Esophagus muscularis mucosa (tissue), 4 donors: ENCODE measurements at regions not wholly inside any gene's neighbourhood (a gene's known extent, or its start where the extent isn't known, plus 50 kb on each side); places are given as distances from the start of the nearest gene placed in this dataset.

Source experiments
- DNase-seq: peaks from one replicate; pipeline ENCODE4 v3.0.0-alpha.2; 2017; ENCODE audit errors: extremely low spot score
- H3K27ac ChIP-seq, 4 donors: fragments of 200-600 bp; sonication (generic); replicated peaks in 1 of 4; 1 replicate in 3 of 4; 2 replicates in 1 of 4; pipeline ENCODE4 v1.5.1; 2016 to 2019; ENCODE audit warnings: mild to moderate bottlenecking in 1 of 4
- H3K27me3 ChIP-seq, 4 donors: fragments of 200-600 bp; sonication (generic); one replicate each; pipeline versions ENCODE4 v1.5.1 to v1.6.0; 2016 to 2019
- H3K36me3 ChIP-seq, 4 donors: fragments of 200-600 bp; sonication (generic); one replicate each; pipeline ENCODE4 v1.5.1; 2016 to 2019
- H3K4me1 ChIP-seq, 4 donors: fragments of 200-600 bp; sonication (generic); one replicate each; pipeline ENCODE4 v1.5.1; 2016 to 2019
- H3K4me3 ChIP-seq, 4 donors: fragments of 200-600 bp; sonication (generic); 1 replicate in 2 of 4; 2 replicates in 2 of 4; pipeline ENCODE4 v1.5.1; 2016 to 2019; ENCODE audit warnings: mild to moderate bottlenecking in 4 of 4, moderate library complexity in 1 of 4
- H3K9me3 ChIP-seq, 4 donors: fragments of 200-600 bp; sonication (generic); 1 replicate in 3 of 4; 2 replicates in 1 of 4; pipeline ENCODE4 v1.5.1; 2016 to 2019
- EP300 ChIP-seq: sonication (generic); formaldehyde crosslinking; IDR thresholded peaks from one replicate; pipeline ENCODE4 v1.6.1; 2017; ENCODE audit warnings: antibody characterized with exemption
- POLR2A ChIP-seq: fragments of 450-650 bp; IDR thresholded peaks from one replicate; pipeline ENCODE4 v1.6.1; 2017; ENCODE audit warnings: antibody characterized with exemption, moderate library complexity, mild to moderate bottlenecking, low read depth
- POLR2AphosphoS5 ChIP-seq, 2 donors: sonication (generic); formaldehyde crosslinking; IDR thresholded peaks; one replicate each; pipeline ENCODE4 v1.6.1; 2017; ENCODE audit warnings: antibody characterized with exemption in 2 of 2
- WGBS: methylation state at CpG from one replicate; pipeline ENCODE4 v1.1.5; 2018; 5-methylcytosine and 5-hydroxymethylcytosine counted together
- intact Hi-C: fragments of 100-400 bp; cut with DNase I; formaldehyde crosslinking; loops from one replicate; pipeline ENCODE4 v1.15.1; 2023
- TF ChIP-seq, protein P1 (sequence below), 3 experiments: fragments of 200-600 bp in 2 of 3; fragments of 450-650 bp in 1 of 3; sonication (generic) in 2 of 3; IDR thresholded peaks; one replicate each; pipeline ENCODE4 v1.5.1; 2017 to 2019; ENCODE audit warnings: antibody characterized with exemption in 3 of 3, mild to moderate bottlenecking in 2 of 3, moderate library complexity in 1 of 3

DNA sequence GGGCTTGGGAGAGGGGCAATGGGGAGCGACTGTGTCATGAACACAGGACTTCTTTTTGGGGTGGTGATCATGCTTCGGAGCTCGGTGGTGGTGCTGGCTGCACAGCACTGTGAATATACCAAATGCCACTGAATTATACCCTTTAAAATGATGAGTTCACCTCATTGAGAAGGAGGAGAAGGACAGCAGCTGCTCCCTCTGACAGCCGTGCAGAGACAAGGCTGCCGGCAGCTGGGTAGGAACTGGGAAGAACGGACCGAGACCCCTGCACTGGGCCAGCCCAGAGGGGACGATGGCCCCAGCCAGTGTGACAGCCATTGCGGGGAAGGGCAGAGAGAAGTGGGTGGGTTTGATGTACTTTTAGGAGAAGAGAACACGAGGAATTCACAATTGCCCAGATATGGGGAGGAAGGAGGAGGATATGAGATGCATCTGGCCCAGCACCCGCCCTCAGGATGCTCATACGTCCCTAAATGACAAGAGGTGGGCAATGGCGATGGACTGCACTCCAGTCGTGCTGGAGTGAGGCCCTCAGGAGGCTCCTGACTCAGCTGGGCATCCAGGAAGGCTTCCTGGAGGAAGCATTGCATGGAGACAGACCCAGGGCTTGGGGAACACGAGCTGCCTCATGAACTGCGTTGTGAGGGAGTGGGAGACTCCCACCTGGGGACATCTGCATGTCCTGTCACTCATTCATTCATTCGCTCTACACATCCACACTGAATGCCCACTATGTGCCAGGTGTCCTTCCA is 64.3 kb upstream of the C14orf180 start:
- TF ChIP-seq, protein P1, sequence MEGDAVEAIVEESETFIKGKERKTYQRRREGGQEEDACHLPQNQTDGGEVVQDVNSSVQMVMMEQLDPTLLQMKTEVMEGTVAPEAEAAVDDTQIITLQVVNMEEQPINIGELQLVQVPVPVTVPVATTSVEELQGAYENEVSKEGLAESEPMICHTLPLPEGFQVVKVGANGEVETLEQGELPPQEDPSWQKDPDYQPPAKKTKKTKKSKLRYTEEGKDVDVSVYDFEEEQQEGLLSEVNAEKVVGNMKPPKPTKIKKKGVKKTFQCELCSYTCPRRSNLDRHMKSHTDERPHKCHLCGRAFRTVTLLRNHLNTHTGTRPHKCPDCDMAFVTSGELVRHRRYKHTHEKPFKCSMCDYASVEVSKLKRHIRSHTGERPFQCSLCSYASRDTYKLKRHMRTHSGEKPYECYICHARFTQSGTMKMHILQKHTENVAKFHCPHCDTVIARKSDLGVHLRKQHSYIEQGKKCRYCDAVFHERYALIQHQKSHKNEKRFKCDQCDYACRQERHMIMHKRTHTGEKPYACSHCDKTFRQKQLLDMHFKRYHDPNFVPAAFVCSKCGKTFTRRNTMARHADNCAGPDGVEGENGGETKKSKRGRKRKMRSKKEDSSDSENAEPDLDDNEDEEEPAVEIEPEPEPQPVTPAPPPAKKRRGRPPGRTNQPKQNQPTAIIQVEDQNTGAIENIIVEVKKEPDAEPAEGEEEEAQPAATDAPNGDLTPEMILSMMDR (IDR thresholded peaks at IDR 0.05): no peak
- no peak for TF ChIP-seq POLR2A
- TF ChIP-seq POLR2AphosphoS5 (IDR thresholded peaks at IDR 0.05): no peak
- TF ChIP-seq EP300: no peak
- no peak overlapping the region for H3K4me3 ChIP-seq
- peaks cover 0 to 30% (median 0%) of the 10 kb centered on the region in 4 donors for H3K27me3 ChIP-seq
- DNase-seq: peak; percentile 79
- 75% methylated on average over 15 of the region's 17 CpGs for WGBS
- H3K36me3 ChIP-seq: no peaks in the 10 kb centered on the region
- H3K9me3 ChIP-seq: peaks cover 0 to 27% (median 19%) of the 10 kb centered on the region in 4 donors
- intact Hi-C loops: no loop called here
- H3K27ac ChIP-seq: no peak overlapping the region
- H3K4me1 ChIP-seq: no peaks in the 10 kb centered on the region

DNA sequence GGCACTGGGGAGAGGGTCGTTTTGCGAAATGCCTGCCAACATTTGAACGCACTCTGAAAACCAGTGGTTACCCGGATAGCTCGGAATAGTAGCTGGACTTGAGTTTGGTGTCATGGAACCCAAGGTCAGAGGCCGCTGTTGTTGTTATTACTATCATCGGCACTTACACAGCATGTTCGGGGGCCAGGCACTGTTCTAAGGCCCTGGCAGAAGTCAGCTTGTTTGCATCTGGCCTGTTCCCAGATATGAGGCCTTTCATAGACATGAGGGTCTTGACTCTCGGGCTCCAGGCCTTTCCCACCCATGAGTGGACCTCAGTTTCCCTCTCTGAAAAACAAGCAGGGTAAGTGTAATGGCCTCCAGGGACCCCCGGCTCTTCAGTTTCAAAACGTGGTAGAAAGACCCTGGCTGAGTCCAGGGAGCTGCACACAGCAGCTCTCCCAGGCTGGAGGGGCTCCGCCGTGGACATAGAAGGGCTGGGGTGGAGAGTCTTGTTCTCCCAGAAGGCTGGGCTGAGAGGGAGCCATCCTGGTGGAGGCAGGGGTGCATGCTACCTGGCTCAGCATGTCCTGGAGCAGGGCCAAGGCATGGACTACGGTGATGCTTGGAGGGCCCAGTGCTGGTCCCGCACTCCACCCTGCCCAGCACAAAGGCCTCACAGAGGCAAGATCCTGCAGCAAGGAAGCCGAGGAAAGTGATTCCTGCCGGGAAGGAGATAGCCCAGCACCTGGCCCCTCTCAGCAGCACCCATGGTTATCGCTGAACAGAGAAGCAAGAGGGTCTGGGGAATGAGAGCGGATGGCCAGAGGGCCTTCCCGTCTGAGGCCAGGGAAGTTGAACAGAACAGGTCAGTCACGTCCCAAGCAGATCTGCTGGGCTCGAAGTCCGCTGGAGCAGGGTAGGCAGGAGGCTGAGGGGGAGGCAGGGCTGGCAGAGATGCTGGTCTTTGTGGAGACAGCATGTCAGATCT is 63.5 kb upstream of the C14orf180 start:
- Histone ChIP-seq H3K27me3 (peaks cover 0 to 24% (median 0%) of the 10 kb centered on the region in 4 donors), H3K27ac (no peak overlapping the region), H3K9me3 (peaks cover 0 to 27% (median 19%) of the 10 kb centered on the region in 4 donors), H3K36me3 (no peaks in the 10 kb centered on the region), H3K4me3 (no peak overlapping the region), H3K4me1 (no peaks in the 10 kb centered on the region)
- TF ChIP-seq POLR2A (no peak), EP300 (no peak), POLR2AphosphoS5 (IDR thresholded peaks at IDR 0.05) (no peak)
- TF ChIP-seq, protein P1 (IDR thresholded peaks at IDR 0.05): no peak
- intact Hi-C loops: no loop called here
- WGBS: 82% methylated on average over 21 of the region's 23 CpGs
- peak; percentile 77 for DNase-seq

DNA sequence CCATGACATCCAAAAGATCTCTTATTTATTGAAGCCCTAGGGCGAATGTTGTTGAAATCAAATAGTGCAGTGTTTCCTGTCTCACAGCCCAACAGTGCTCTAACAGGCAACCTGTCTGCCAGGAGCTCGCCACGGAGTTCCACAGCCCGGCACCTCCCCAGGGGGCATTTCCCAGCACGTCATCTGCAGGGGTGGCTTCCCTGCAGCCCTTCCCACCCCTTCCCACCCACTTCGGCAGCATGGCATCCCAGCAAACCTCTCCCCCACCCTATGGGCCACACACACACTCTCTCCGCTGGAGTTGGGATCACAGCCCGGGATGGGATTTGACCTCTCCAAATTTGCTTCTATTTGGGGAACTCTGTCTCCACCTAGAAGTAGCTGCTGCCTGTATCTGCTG is 62.7 kb upstream of the C14orf180 start:
- Histone ChIP-seq H3K36me3 (no peaks in the 10 kb centered on the region), H3K9me3 (peaks cover 0 to 27% (median 19%) of the 10 kb centered on the region in 4 donors), H3K4me1 (no peaks in the 10 kb centered on the region), H3K4me3 (no peak overlapping the region), H3K27ac (no peak overlapping the region), H3K27me3 (peaks cover 0 to 20% (median 0%) of the 10 kb centered on the region in 4 donors)
- intact Hi-C loops: no loop called here
- WGBS: 67% methylated on average over 8 of the region's 8 CpGs
- DNase-seq: peak; percentile 34
- TF ChIP-seq POLR2AphosphoS5 (IDR thresholded peaks at IDR 0.05) (no peak), EP300 (no peak), POLR2A (no peak)
- TF ChIP-seq, protein P1 (IDR thresholded peaks at IDR 0.05): no peak

DNA sequence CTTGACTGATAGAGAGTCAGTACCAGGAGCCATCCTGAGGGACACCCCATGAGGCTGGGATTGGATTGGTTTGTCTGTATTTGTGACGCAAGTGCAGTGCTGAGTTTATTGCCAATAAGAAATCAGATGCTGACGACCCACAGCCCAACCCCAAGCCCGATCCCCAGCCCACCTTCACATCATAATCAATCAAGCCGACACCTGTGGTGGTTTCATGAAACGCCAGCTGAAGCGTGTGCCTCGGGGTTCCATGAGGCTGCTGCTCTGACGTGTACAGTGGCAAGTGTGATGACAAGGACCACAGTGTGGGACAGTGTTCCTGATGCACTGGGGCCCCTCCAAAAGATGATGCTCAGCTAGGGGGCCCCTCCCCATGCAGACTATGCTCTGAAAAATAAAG is 62.1 kb upstream of the C14orf180 start:
- 62% methylated on average over 2 of the region's 8 CpGs for WGBS
- no peaks in the 10 kb centered on the region for H3K36me3 ChIP-seq

More for the DNA sequence above, 62.1 kb upstream of the C14orf180 start:
- H3K27me3 ChIP-seq: peaks cover 0 to 16% (median 0%) of the 10 kb centered on the region in 4 donors
- peaks cover 0 to 27% (median 19%) of the 10 kb centered on the region in 4 donors for H3K9me3 ChIP-seq
- intact Hi-C loops: no loop called here
- TF ChIP-seq POLR2AphosphoS5 (IDR thresholded peaks at IDR 0.05) (no peak), POLR2A (no peak), EP300 (no peak)
- TF ChIP-seq, protein P1 (IDR thresholded peaks at IDR 0.05): no peak
- H3K4me1 ChIP-seq: no peaks in the 10 kb centered on the region
- peak; percentile 42 for DNase-seq
- H3K27ac ChIP-seq: no peak overlapping the region
- H3K4me3 ChIP-seq: no peak overlapping the region
